Activated B cell treated with CpG ODN at 0.5 μM for 24 hours (primary cell): ENCODE measurements at regions not wholly inside any gene's neighbourhood (a gene's known extent, or its start where the extent isn't known, plus 50 kb on each side); places are given as distances from the start of the nearest gene placed in this dataset.

ENCODE experiments used
- ATAC-seq: fragments of 200-7000 bp; cut with Tn5 transposase; one replicate; pipeline ENCODE4 v1.10.0; 2021; ENCODE audit warnings: low read depth, mild to moderate bottlenecking, moderate library complexity
- CTCF ChIA-PET: fragments of 350-600 bp; sonication (Branson Sonifier 250); formaldehyde crosslinking; loops from one replicate; lab custom pipeline; 2021; ENCODE audit warnings: antibody characterized with exemption; lab: Charles Lee
- POLR2A ChIA-PET: fragments of 350-600 bp; sonication (Branson Sonifier 250); formaldehyde crosslinking; loops from one replicate; lab custom pipeline; 2021; ENCODE audit warnings: antibody characterized with exemption; lab: Charles Lee
- DNase-seq: peaks from one replicate; pipeline ENCODE4 v3.0.0; 2022
- H3K27ac Mint-ChIP-seq: one replicate; pipeline ENCODE4 v1.8.0; 2020; ENCODE audit warnings: mixed read lengths
- H3K27me3 Mint-ChIP-seq: one replicate; pipeline ENCODE4 v1.8.0; 2021; ENCODE audit warnings: mixed read lengths
- H3K36me3 Mint-ChIP-seq: one replicate; pipeline ENCODE4 v1.8.0; 2021; ENCODE audit warnings: low read depth, mixed read lengths
- H3K4me1 Mint-ChIP-seq: one replicate; pipeline ENCODE4 v1.8.0; 2021; ENCODE audit warnings: mixed read lengths
- H3K4me3 Mint-ChIP-seq: one replicate; pipeline ENCODE4 v1.8.0; 2020; ENCODE audit warnings: mild to moderate bottlenecking, mixed read lengths
- H3K9me3 Mint-ChIP-seq: one replicate; pipeline ENCODE4 v1.8.0; 2020; ENCODE audit warnings: mixed read lengths
- intact Hi-C: fragments of 100-400 bp; cut with micrococcal nuclease; formaldehyde crosslinking; loops from one replicate; pipeline ENCODE4 v1.15.1; 2024
- TF ChIP-seq, protein P1 (sequence below): fragments of 200-600 bp; IDR thresholded peaks from one replicate; pipeline ENCODE4 v1.8.0; 2022; ENCODE audit warnings: antibody characterized with exemption, mild to moderate bottlenecking

DNA sequence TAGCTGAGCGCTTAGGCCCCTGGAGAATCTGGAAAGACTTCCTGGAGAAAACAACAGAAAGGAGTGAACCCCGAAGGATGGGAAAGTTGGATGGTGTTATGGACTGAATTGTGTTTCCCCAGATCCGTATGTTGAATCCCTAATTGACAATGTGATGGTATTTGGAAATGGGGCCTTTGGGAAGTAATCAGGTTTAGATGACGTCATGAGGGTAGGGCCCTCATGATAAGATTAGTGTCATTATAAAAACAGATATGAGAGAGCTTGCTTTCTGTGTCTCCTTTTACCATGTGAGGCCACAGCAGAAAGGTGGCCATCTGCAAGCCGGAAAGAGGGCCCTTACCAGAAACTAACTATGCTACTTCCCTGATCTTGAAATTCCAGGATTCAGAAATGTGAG, 159.5 kb downstream of the QDPR start:
- ChIA-PET POLR2A (no interaction called here), CTCF (no interaction called here)
- ATAC-seq (no peak), DNase-seq (no peak)
- Mint-ChIP-seq H3K27ac (no peak overlapping the region), H3K4me1 (no peaks in the 10 kb centered on the region), H3K36me3 (no peaks in the 10 kb centered on the region), H3K27me3 (no peaks in the 10 kb centered on the region), H3K9me3 (peaks cover 2% of the 10 kb centered on the region), H3K4me3 (no peak overlapping the region)
- TF ChIP-seq, protein P1, sequence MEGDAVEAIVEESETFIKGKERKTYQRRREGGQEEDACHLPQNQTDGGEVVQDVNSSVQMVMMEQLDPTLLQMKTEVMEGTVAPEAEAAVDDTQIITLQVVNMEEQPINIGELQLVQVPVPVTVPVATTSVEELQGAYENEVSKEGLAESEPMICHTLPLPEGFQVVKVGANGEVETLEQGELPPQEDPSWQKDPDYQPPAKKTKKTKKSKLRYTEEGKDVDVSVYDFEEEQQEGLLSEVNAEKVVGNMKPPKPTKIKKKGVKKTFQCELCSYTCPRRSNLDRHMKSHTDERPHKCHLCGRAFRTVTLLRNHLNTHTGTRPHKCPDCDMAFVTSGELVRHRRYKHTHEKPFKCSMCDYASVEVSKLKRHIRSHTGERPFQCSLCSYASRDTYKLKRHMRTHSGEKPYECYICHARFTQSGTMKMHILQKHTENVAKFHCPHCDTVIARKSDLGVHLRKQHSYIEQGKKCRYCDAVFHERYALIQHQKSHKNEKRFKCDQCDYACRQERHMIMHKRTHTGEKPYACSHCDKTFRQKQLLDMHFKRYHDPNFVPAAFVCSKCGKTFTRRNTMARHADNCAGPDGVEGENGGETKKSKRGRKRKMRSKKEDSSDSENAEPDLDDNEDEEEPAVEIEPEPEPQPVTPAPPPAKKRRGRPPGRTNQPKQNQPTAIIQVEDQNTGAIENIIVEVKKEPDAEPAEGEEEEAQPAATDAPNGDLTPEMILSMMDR = no peak
- intact Hi-C loops = no loop called here

DNA sequence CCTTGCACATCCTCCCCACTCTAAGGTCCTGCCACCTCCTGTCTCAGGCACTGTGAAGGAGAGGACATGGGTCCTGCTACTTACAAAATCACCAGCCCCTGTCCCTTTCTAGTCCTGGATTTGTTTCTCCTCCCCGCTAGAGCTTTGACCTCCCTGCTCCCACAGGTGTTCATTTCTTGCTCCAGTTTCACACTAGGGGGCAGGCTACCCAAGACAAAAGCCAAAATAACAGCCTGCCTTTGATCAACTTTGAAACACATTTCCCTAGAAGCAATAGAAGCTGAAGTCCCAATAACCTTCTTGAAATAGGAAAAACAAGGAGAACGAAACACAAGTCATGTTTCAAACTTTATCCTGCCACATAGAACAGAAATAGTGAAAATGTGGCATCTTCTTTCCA, 164.4 kb downstream of the QDPR start:
- Mint-ChIP-seq H3K4me1 (no peaks in the 10 kb centered on the region), H3K36me3 (no peaks in the 10 kb centered on the region), H3K9me3 (no peaks in the 10 kb centered on the region), H3K27ac (no peak overlapping the region), H3K27me3 (no peaks in the 10 kb centered on the region), H3K4me3 (no peak overlapping the region)
- DNase-seq = no peak
- intact Hi-C loops = no loop called here
- TF ChIP-seq, protein P1 = no peak
- POLR2A ChIA-PET = no interaction called here
- CTCF ChIA-PET = no interaction called here
- ATAC-seq = no peak

DNA sequence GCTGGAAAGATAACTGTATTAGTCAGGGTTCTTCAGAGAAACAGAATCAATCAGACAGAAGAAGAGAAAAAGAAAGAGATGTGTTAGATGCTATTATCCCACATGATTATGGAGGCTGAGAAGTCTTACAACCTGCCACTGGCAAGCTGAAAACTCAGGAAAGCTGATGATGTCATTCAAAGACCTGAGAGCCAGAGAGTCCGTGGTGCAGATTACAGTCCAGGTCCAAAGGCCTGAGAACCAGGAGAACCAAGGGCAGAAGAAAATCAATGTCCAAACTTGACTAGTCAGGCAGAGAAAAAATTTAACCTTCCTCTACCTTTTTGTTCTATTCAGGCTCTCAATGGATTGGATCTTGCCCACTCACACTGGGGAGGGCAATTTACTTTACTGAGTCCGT, 172.5 kb downstream of the QDPR start:
- TF ChIP-seq, protein P1 = no peak
- DNase-seq (no peak), ATAC-seq (no peak)
- intact Hi-C loops = no loop called here
- H3K27me3 Mint-ChIP-seq = no peaks in the 10 kb centered on the region
- no peaks in the 10 kb centered on the region for H3K9me3 Mint-ChIP-seq
- H3K4me3 Mint-ChIP-seq = no peak overlapping the region
- H3K36me3 Mint-ChIP-seq = no peaks in the 10 kb centered on the region
- no peak overlapping the region for H3K27ac Mint-ChIP-seq
- ChIA-PET POLR2A (no interaction called here), CTCF (no interaction called here)
- no peaks in the 10 kb centered on the region for H3K4me1 Mint-ChIP-seq

DNA sequence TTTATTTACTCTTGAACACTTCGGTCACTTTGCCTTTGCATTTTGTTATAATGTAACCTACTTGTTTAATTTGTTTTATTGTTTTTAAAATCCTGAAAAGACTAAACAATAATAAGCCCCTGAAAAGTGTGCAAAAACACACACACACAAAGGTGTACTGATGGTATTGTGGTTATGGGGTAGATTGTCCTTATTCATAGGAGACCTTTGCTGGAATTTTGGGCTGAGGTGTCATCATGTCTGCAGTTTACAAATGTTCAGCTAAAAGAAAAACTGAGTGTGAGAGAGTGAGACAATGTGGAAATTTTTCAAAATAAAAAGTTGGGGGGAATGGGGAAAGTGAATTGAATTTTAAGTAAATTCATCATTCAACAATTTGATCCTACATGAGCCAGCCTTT, 174.9 kb downstream of the QDPR start:
- no peak for ATAC-seq
- no peak for DNase-seq
- Mint-ChIP-seq H3K36me3 (no peaks in the 10 kb centered on the region), H3K27ac (no peak overlapping the region), H3K4me1 (no peaks in the 10 kb centered on the region), H3K27me3 (no peaks in the 10 kb centered on the region), H3K9me3 (no peaks in the 10 kb centered on the region), H3K4me3 (no peak overlapping the region)
- ChIA-PET POLR2A (no interaction called here), CTCF (no interaction called here)
- TF ChIP-seq, protein P1 = no peak
- intact Hi-C loops = no loop called here

DNA sequence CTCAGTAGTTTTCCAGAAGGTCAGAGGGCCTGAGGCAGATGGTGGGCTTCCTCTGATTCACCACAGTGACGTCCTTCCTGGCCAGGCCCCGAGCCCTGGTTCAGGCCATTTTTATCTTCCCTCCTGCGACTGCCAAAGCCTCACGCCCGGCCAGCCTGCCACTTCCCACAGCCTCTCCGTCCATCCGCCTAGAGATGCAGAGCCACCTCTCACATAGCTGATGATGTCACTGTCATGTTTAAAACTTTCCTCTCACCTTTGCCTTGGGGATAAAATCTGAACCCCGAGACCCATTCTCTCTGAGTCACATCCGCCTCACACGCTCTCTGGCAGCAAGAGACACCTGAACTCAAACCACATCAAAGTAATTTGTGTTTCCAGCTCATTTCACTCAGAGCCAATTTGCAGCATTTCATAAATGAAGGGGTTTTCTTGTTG, 175.3 kb downstream of the QDPR start:
- ChIA-PET POLR2A (no interaction called here), CTCF (no interaction called here)
- intact Hi-C loops = no loop called here
- Mint-ChIP-seq H3K27ac (no peak overlapping the region), H3K4me3 (no peak overlapping the region), H3K4me1 (no peaks in the 10 kb centered on the region), H3K9me3 (no peaks in the 10 kb centered on the region), H3K27me3 (no peaks in the 10 kb centered on the region), H3K36me3 (no peaks in the 10 kb centered on the region)
- TF ChIP-seq, protein P1 = no peak
- DNase-seq = no peak
- ATAC-seq = no peak
